Esophagus (tissue), 2 donors: ENCODE measurements at regions not wholly inside any gene's neighbourhood (a gene's known extent, or its start where the extent isn't known, plus 50 kb on each side); places are given as distances from the start of the nearest gene placed in this dataset.

ENCODE experiments used
- H3K27ac ChIP-seq, 2 donors: one replicate each; pipeline ENCODE4 v1.5.1; 2013; ENCODE audit warnings: low read depth in 2 of 2, mild to moderate bottlenecking in 2 of 2, inconsistent platforms in 1 of 2, low read length in 1 of 2, moderate library complexity in 1 of 2
- H3K27me3 ChIP-seq, 2 donors: one replicate each; pipeline ENCODE4 v1.6.1; 2013; ENCODE audit warnings: low read length in 2 of 2, control low read depth in 1 of 2, mild to moderate bottlenecking in 1 of 2; ENCODE audit not compliant: insufficient read depth in 2 of 2, control insufficient read depth in 1 of 2
- H3K36me3 ChIP-seq, 2 donors: one replicate each; pipeline ENCODE4 v1.6.1; 2013; ENCODE audit warnings: low read length in 1 of 2; ENCODE audit not compliant: control insufficient read depth in 2 of 2, insufficient read depth in 2 of 2
- H3K4me1 ChIP-seq, 2 donors: one replicate each; pipeline ENCODE4 v1.6.1; 2013; ENCODE audit warnings: low read length in 1 of 2; ENCODE audit not compliant: control insufficient read depth in 2 of 2, insufficient read depth in 2 of 2
- H3K4me3 ChIP-seq, 2 donors: one replicate each; pipeline ENCODE4 v1.5.1; 2013; ENCODE audit warnings: low read length in 2 of 2, mild to moderate bottlenecking in 2 of 2, low read depth in 1 of 2, moderate library complexity in 1 of 2
- H3K9me3 ChIP-seq, 2 donors: one replicate each; pipeline ENCODE4 v1.6.1; 2013; ENCODE audit warnings: mild to moderate bottlenecking in 2 of 2, low read depth in 1 of 2, low read length in 1 of 2, moderate library complexity in 1 of 2; ENCODE audit not compliant: control insufficient read depth in 2 of 2, insufficient read depth in 1 of 2
- WGBS, 2 donors: extraction: QIAGEN DNeasy Blood & Tissue Kit; methylation state at CpG; one replicate each; pipeline ENCODE4 v1.1.7; 2013; 5-methylcytosine and 5-hydroxymethylcytosine counted together
- donor health status: healthy with polysubstance abuse.
- donor health status: Bipolar disorder and iron deficiency.

DNA sequence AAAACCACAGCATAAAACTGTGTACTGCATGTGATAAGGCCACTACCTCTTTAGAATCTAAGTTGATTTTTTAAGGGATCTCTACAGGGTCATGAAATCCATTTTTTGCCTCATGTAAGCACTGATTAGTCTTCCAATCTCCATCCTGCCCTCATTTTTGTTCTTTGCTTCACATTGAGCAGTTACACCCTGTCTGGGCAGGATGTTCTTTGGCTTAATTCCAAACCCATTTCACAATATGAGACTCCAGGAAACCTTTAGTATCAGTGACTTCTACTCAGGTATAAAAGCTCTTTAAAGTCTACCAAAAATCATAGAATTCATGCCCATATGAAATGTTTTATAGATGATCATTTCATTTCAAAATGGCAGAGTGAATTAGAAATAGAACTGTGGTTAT is 592.6 kb downstream of the TBC1D4 start:
- Histone ChIP-seq H3K27me3 (peaks cover 0 to 3% of the 10 kb centered on the region in 2 donors), H3K4me3 (no peak overlapping the region), H3K27ac (no peak overlapping the region), H3K9me3 (no peaks in the 10 kb centered on the region), H3K4me1 (no peaks in the 10 kb centered on the region), H3K36me3 (no peaks in the 10 kb centered on the region)

DNA sequence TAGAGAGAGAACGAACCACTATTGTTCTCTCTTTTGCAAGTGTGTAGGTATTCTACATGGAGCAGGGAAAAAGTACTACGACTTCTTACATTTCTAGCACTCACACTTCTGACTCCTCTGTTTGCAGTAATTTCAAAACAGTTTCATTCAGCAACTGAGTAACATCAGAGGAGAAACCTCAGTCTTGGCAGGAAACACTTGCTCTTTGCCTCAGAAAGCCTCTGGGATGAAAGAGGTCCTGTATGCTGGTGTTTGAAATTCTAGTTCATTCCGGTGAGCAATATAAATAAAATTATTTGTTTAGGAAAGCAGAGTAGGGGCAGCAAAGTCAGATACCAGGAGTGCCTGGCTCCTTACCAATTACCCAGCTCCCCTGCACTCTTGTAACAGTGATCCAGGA is 595.5 kb downstream of the TBC1D4 start:
- Histone ChIP-seq H3K27ac (no peak overlapping the region), H3K36me3 (no peaks in the 10 kb centered on the region), H3K4me3 (no peak overlapping the region), H3K4me1 (no peaks in the 10 kb centered on the region), H3K27me3 (peaks cover 0 to under 1% of the 10 kb centered on the region in 2 donors), H3K9me3 (no peaks in the 10 kb centered on the region)
- WGBS, 2 donors = 45 to 47% methylated on average over 3 of the region's 3 CpGs

DNA sequence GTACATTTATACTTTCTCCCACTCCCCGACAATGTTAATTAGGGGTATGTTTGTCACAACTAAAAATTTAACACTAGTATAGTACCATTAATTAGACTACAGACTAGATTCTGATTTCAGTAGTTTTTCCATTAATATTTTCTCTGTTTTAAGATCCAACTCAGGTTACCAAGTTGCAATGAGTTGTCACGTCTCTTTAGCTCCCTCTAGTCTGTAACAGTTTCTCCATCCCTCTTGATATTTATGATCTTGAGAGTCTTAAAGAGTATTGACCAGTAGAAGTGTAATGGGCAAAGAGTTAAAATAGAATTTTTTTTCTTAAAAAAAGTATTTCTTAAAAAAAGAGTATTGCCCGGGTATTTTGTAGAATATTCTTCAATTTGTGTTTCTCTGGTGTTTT is 598.1 kb downstream of the TBC1D4 start:
- Histone ChIP-seq H3K9me3 (no peaks in the 10 kb centered on the region), H3K4me3 (no peak overlapping the region), H3K4me1 (no peaks in the 10 kb centered on the region), H3K36me3 (no peaks in the 10 kb centered on the region), H3K27ac (no peak overlapping the region), H3K27me3 (no peaks in the 10 kb centered on the region)
- 78 to 87% methylated on average over 3 of the region's 3 CpGs for WGBS, 2 donors

DNA sequence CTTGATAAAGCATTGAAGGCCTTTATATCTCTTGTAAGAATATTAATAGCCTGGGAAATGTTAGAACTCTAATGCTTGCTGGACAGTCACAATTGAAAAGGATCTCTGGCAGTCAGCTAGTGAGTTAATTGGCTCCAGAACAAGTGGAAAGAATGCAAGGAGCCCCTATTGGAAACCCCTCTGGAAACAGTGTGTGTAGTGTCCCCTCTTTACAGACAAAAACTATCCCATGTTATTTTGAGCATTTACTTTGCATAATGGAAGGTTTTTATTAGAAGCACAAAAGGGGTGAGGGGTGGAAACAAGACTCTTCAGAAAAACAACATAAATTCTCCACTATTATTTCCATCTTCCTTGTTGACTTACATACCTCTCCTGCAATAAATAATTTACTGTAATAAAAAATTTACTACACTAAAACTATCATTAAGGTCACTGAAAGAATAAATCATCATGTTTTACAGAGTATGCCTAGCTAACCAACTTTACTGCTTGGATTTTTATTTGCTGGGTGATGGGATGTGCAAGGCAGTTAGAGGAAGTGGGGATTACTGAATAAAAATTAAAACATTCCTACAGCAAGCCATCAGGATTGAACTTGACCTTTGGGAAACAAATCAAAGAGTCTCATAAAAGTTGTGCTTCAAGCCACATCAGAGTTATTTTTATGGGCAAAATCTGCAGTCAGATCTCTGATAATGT is 610.4 kb downstream of the TBC1D4 start:
- Histone ChIP-seq H3K27me3 (no peaks in the 10 kb centered on the region), H3K9me3 (no peaks in the 10 kb centered on the region), H3K4me1 (no peaks in the 10 kb centered on the region), H3K4me3 (no peak overlapping the region), H3K36me3 (no peaks in the 10 kb centered on the region), H3K27ac (no peak overlapping the region)

DNA sequence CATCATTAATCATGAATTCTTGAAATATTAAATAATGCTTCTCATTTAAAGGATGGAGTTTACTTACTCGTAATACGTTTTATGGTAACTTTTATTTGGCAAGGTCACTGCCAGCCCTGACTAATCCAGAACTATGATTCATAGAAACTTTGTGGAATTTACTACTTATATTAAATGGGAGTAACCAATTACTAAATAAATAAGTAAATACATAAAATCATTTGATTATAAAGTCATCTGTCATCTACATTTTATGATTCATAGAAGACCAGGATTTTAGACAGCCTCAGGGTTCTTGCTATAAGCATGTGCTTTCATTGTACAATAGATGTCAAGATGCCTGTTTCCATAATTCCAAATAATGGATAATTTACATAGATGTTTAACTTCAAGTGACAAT is 611.1 kb downstream of the TBC1D4 start:
- no peaks in the 10 kb centered on the region for H3K36me3 ChIP-seq
- no peaks in the 10 kb centered on the region for H3K9me3 ChIP-seq
- WGBS, 2 donors = 62% methylated on average over 2 of the region's 2 CpGs
- no peak overlapping the region for H3K27ac ChIP-seq
- H3K4me3 ChIP-seq = no peak overlapping the region
- H3K4me1 ChIP-seq = no peaks in the 10 kb centered on the region
- H3K27me3 ChIP-seq = no peaks in the 10 kb centered on the region

DNA sequence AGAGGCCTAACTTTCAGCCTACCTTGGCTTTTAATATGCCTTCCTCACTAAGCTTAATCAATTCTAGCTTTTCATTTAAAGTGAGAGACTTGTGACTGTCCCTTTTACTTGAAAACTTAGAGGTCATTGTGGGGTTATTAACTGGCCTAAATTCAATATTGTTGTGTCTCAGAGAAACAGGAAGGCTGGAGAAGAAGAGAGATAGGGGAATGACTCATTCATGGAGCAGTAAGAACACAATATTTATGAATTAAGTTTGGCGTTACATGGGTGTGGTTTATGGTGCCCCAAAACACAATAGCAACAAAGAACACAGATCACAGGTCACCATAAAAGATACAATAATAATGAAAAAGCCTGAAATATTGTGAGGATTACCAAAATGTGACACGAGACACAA is 612.1 kb downstream of the TBC1D4 start:
- Histone ChIP-seq H3K36me3 (no peaks in the 10 kb centered on the region), H3K27me3 (no peaks in the 10 kb centered on the region), H3K27ac (no peak overlapping the region), H3K9me3 (no peaks in the 10 kb centered on the region), H3K4me3 (no peak overlapping the region), H3K4me1 (no peaks in the 10 kb centered on the region)
- 61 to 70% methylated on average over 2 of the region's 2 CpGs for WGBS, 2 donors

DNA sequence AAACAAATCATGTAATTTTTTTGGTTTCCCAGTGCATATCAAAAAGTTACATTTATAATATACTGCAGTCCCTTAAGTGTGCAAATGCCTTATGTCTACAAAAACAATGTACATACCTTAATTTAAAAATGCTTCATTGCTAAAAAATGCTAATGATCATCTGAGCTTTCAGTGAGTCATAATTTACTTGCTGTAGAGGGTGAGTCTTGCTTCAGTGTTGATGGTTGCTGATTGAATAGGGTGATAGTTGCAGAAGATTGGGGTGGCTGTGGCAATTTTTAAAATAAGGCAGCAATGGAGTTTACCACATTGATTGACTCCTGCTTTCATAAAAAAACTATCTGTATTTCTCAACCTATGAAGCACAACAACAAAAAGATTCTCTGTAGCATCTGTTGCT is 613.9 kb downstream of the TBC1D4 start:
- Histone ChIP-seq H3K36me3 (no peaks in the 10 kb centered on the region), H3K9me3 (no peaks in the 10 kb centered on the region), H3K4me1 (no peaks in the 10 kb centered on the region), H3K27me3 (no peaks in the 10 kb centered on the region), H3K4me3 (no peak overlapping the region), H3K27ac (no peak overlapping the region)

DNA sequence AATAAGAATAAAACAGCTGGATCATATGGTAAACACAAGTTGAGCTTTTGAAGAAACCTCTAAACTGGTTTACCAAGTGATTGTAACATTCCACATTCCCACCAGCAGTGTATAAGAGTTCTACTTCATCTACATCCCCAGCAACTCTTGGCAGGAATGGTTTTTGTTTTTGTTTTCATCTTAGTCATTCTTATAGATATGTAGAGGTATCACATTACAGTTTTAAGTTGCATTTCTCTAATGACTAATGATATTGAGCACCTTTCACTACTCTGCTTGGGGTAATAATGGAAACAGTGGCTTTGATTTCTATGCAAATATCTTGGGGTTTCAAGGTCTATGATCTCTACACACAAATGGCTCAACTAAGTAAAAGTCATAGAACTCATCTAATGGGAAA is 614.5 kb downstream of the TBC1D4 start:
- Histone ChIP-seq H3K27me3 (no peaks in the 10 kb centered on the region), H3K36me3 (no peaks in the 10 kb centered on the region), H3K9me3 (no peaks in the 10 kb centered on the region), H3K4me1 (no peaks in the 10 kb centered on the region), H3K4me3 (no peak overlapping the region), H3K27ac (no peak overlapping the region)

DNA sequence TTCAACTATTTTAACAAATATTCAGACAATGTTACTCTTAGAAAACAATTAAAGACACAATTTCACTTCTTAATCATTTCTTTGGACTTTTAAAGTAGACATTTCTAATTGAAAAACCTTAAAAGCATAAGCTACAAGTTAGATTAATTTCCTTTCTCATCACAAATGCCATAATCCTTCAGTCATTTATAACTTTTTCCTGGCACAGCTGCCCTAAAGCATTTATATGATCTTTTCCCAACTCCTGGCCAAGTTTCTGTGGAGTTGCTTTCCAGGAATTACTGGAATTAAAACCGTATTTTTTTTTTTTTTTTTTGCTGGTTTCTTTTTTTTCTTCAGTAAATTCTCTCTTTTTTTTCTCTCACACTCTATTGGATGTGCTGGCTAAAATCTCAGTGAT is 615.9 kb downstream of the TBC1D4 start:
- Histone ChIP-seq H3K4me1 (no peaks in the 10 kb centered on the region), H3K9me3 (no peaks in the 10 kb centered on the region), H3K4me3 (no peak overlapping the region), H3K27me3 (no peaks in the 10 kb centered on the region), H3K36me3 (no peaks in the 10 kb centered on the region), H3K27ac (no peak overlapping the region)
- 13 to 17% methylated on average over 1 of the region's 1 CpG for WGBS, 2 donors

DNA sequence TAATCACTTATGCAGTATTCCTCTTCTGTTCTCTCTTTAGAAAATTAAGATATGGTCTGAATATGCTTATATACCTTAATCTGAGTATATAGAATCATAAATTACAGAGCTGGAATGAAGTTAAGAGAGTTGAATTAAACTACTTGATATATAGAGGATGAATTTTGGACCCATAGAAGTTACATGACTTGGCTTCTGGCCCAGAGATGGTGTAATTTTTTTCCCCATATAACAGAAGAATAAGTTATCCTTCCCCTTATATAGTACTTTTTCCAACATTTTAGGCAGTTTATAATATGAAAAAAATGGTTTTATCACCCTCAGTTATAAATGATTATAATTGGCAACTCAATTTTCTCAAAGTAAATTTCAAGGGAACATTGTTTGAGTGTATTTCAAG is 616.3 kb downstream of the TBC1D4 start:
- H3K36me3 ChIP-seq = no peaks in the 10 kb centered on the region
- H3K9me3 ChIP-seq = no peaks in the 10 kb centered on the region
- no peaks in the 10 kb centered on the region for H3K27me3 ChIP-seq
- no peaks in the 10 kb centered on the region for H3K4me1 ChIP-seq
- H3K4me3 ChIP-seq = no peak overlapping the region
- no peak overlapping the region for H3K27ac ChIP-seq
